GM23338 (cell line): ENCODE measurements at regions not wholly inside any gene's neighbourhood (a gene's known extent, or its start where the extent isn't known, plus 50 kb on each side); places are given as distances from the start of the nearest gene placed in this dataset.

Experiments used
- CREB1 ChIP-seq: fragments of 250-450 bp; sonication (Bioruptor Pico); IDR thresholded peaks from 2 replicates; pipeline ENCODE4 v1.5.0; 2020; ENCODE audit warnings: low read depth, mild to moderate bottlenecking, moderate library complexity
- EZH2 ChIP-seq: fragments of 200-600 bp; sonication (generic); IDR thresholded peaks from one replicate; pipeline ENCODE4 v1.8.0; 2017; ENCODE audit warnings: antibody characterized with exemption, mild to moderate bottlenecking, low read depth; ENCODE audit not compliant: unreplicated experiment
- EZH2phosphoT487 ChIP-seq: fragments of 200-600 bp; sonication (generic); IDR thresholded peaks from one replicate; pipeline ENCODE4 v1.8.1; 2018; ENCODE audit warnings: antibody characterized with exemption; ENCODE audit not compliant: unreplicated experiment
- JUNB ChIP-seq: IDR thresholded peaks from one replicate; pipeline ENCODE4 v1.6.1; 2016; ENCODE audit warnings: antibody characterized with exemption; ENCODE audit not compliant: unreplicated experiment
- POLR2AphosphoS5 ChIP-seq: IDR thresholded peaks from 2 replicates; pipeline ENCODE4 v1.6.1; 2016; ENCODE audit warnings: antibody characterized with exemption, low read depth
- STAT1 ChIP-seq: IDR thresholded peaks from one replicate; pipeline ENCODE4 v1.6.1; 2016; ENCODE audit warnings: antibody characterized with exemption; ENCODE audit not compliant: unreplicated experiment
- ZNF331 ChIP-seq: fragments of 250-450 bp; sonication (Bioruptor Pico); IDR thresholded peaks from 2 replicates; pipeline ENCODE4 v1.5.0; 2020; ENCODE audit warnings: low read depth, mild to moderate bottlenecking, moderate library complexity
- TF ChIP-seq, protein P1 (sequence below): IDR thresholded peaks from one replicate; pipeline ENCODE4 v1.6.1; 2018; ENCODE audit warnings: antibody characterized with exemption; ENCODE audit not compliant: unreplicated experiment
- TF ChIP-seq, protein P2 (sequence below), 2 experiments: fragments of 200-600 bp in 1 of 2; sonication (generic) in 1 of 2; conservative IDR thresholded peaks; 2 replicates each; pipeline versions ENCODE4 v1.5.1 to v1.6.1; 2016 to 2017; ENCODE audit warnings: antibody characterized with exemption in 2 of 2, low read depth in 2 of 2, mild to moderate bottlenecking in 2 of 2, moderate library complexity in 1 of 2
- TF ChIP-seq, protein P3 (sequence below): IDR thresholded peaks from 2 replicates; pipeline ENCODE4 v1.6.1; 2016; ENCODE audit warnings: antibody characterized with exemption
- TF ChIP-seq, protein P4 (sequence below): fragments of 250-450 bp; sonication (Bioruptor Pico); IDR thresholded peaks from 2 replicates; pipeline ENCODE4 v1.5.0; 2020; ENCODE audit warnings: mild to moderate bottlenecking, moderate library complexity

DNA sequence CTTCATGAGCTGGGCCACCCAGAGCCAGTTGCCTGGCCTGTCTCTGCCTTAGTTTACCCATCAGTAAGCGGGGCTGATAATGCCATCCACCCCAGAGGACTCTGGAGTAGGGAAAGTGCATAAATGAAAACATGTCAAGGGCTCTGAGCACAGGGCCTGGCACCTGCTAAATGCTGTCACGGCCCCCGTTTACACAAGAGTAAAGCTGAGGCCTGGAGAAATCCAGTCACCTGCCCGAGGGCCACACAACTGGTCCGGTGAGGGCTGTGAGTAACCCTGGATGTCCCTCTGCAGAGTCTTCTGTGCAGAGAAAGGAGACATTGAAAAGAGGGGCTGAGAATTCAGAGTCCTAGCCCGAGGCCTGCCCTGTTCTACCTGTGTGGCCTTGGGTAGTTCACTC, 110.6 kb upstream of the ANO1 start:
- TF ChIP-seq, protein P1, sequence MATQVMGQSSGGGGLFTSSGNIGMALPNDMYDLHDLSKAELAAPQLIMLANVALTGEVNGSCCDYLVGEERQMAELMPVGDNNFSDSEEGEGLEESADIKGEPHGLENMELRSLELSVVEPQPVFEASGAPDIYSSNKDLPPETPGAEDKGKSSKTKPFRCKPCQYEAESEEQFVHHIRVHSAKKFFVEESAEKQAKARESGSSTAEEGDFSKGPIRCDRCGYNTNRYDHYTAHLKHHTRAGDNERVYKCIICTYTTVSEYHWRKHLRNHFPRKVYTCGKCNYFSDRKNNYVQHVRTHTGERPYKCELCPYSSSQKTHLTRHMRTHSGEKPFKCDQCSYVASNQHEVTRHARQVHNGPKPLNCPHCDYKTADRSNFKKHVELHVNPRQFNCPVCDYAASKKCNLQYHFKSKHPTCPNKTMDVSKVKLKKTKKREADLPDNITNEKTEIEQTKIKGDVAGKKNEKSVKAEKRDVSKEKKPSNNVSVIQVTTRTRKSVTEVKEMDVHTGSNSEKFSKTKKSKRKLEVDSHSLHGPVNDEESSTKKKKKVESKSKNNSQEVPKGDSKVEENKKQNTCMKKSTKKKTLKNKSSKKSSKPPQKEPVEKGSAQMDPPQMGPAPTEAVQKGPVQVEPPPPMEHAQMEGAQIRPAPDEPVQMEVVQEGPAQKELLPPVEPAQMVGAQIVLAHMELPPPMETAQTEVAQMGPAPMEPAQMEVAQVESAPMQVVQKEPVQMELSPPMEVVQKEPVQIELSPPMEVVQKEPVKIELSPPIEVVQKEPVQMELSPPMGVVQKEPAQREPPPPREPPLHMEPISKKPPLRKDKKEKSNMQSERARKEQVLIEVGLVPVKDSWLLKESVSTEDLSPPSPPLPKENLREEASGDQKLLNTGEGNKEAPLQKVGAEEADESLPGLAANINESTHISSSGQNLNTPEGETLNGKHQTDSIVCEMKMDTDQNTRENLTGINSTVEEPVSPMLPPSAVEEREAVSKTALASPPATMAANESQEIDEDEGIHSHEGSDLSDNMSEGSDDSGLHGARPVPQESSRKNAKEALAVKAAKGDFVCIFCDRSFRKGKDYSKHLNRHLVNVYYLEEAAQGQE: no peak
- TF ChIP-seq, protein P2, sequence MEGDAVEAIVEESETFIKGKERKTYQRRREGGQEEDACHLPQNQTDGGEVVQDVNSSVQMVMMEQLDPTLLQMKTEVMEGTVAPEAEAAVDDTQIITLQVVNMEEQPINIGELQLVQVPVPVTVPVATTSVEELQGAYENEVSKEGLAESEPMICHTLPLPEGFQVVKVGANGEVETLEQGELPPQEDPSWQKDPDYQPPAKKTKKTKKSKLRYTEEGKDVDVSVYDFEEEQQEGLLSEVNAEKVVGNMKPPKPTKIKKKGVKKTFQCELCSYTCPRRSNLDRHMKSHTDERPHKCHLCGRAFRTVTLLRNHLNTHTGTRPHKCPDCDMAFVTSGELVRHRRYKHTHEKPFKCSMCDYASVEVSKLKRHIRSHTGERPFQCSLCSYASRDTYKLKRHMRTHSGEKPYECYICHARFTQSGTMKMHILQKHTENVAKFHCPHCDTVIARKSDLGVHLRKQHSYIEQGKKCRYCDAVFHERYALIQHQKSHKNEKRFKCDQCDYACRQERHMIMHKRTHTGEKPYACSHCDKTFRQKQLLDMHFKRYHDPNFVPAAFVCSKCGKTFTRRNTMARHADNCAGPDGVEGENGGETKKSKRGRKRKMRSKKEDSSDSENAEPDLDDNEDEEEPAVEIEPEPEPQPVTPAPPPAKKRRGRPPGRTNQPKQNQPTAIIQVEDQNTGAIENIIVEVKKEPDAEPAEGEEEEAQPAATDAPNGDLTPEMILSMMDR (conservative IDR thresholded peaks at IDR 0.05; ENCODE audit: low read depth in 2 of 2): no peak
- TF ChIP-seq EZH2phosphoT487: no peak
- TF ChIP-seq POLR2AphosphoS5: no peak
- TF ChIP-seq CREB1 (CRISPR knock-in tag): no peak
- no peak for TF ChIP-seq JUNB
- TF ChIP-seq EZH2: no peak
- TF ChIP-seq, protein P3, sequence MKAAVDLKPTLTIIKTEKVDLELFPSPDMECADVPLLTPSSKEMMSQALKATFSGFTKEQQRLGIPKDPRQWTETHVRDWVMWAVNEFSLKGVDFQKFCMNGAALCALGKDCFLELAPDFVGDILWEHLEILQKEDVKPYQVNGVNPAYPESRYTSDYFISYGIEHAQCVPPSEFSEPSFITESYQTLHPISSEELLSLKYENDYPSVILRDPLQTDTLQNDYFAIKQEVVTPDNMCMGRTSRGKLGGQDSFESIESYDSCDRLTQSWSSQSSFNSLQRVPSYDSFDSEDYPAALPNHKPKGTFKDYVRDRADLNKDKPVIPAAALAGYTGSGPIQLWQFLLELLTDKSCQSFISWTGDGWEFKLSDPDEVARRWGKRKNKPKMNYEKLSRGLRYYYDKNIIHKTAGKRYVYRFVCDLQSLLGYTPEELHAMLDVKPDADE: no peak
- TF ChIP-seq STAT1: no peak
- TF ChIP-seq ZNF331: no peak
- TF ChIP-seq, protein P4, sequence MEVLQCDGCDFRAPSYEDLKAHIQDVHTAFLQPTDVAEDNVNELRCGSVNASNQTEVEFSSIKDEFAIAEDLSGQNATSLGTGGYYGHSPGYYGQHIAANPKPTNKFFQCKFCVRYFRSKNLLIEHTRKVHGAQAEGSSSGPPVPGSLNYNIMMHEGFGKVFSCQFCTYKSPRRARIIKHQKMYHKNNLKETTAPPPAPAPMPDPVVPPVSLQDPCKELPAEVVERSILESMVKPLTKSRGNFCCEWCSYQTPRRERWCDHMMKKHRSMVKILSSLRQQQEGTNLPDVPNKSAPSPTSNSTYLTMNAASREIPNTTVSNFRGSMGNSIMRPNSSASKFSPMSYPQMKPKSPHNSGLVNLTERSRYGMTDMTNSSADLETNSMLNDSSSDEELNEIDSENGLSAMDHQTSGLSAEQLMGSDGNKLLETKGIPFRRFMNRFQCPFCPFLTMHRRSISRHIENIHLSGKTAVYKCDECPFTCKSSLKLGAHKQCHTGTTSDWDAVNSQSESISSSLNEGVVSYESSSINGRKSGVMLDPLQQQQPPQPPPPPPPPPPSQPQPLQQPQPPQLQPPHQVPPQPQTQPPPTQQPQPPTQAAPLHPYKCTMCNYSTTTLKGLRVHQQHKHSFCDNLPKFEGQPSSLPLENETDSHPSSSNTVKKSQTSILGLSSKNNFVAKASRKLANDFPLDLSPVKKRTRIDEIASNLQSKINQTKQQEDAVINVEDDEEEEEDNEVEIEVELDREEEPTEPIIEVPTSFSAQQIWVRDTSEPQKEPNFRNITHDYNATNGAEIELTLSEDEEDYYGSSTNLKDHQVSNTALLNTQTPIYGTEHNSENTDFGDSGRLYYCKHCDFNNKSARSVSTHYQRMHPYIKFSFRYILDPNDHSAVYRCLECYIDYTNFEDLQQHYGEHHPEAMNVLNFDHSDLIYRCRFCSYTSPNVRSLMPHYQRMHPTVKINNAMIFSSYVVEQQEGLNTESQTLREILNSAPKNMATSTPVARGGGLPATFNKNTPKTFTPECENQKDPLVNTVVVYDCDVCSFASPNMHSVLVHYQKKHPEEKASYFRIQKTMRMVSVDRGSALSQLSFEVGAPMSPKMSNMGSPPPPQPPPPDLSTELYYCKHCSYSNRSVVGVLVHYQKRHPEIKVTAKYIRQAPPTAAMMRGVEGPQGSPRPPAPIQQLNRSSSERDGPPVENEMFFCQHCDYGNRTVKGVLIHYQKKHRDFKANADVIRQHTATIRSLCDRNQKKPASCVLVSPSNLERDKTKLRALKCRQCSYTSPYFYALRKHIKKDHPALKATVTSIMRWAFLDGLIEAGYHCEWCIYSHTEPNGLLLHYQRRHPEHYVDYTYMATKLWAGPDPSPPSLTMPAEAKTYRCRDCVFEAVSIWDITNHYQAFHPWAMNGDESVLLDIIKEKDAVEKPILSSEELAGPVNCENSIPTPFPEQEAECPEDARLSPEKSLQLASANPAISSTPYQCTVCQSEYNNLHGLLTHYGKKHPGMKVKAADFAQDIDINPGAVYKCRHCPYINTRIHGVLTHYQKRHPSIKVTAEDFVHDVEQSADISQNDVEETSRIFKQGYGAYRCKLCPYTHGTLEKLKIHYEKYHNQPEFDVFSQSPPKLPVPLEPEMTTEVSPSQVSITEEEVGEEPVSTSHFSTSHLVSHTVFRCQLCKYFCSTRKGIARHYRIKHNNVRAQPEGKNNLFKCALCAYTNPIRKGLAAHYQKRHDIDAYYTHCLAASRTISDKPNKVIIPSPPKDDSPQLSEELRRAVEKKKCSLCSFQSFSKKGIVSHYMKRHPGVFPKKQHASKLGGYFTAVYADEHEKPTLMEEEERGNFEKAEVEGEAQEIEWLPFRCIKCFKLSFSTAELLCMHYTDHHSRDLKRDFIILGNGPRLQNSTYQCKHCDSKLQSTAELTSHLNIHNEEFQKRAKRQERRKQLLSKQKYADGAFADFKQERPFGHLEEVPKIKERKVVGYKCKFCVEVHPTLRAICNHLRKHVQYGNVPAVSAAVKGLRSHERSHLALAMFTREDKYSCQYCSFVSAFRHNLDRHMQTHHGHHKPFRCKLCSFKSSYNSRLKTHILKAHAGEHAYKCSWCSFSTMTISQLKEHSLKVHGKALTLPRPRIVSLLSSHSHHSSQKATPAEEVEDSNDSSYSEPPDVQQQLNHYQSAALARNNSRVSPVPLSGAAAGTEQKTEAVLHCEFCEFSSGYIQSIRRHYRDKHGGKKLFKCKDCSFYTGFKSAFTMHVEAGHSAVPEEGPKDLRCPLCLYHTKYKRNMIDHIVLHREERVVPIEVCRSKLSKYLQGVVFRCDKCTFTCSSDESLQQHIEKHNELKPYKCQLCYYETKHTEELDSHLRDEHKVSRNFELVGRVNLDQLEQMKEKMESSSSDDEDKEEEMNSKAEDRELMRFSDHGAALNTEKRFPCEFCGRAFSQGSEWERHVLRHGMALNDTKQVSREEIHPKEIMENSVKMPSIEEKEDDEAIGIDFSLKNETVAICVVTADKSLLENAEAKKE: no peak
